Common myeloid progenitor, CD34-positive (primary cell): ENCODE measurements at regions not wholly inside any gene's neighbourhood (a gene's known extent, or its start where the extent isn't known, plus 50 kb on each side); places are given as distances from the start of the nearest gene placed in this dataset.

Experiments used
- CTCF ChIA-PET: fragments of 350-600 bp; sonication (Branson Sonifier 250); formaldehyde crosslinking; loops from one replicate; lab custom pipeline; 2021; ENCODE audit warnings: antibody characterized with exemption; lab: Charles Lee
- POLR2A ChIA-PET: fragments of 350-600 bp; sonication (Branson Sonifier 250); formaldehyde crosslinking; loops from one replicate; lab custom pipeline; 2021; ENCODE audit warnings: antibody characterized with exemption; lab: Charles Lee
- DNase-seq, 3 donors: peaks; one replicate each; pipeline versions ENCODE4 v3.0.0 to v3.0.0-alpha.2; 2013
- H3K27ac ChIP-seq, 2 experiments: 1 replicate in 1 of 2; 2 replicates in 1 of 2; pipeline ENCODE4 v1.7.0; 2013; ENCODE audit warnings: inconsistent platforms in 2 of 2, low read length in 2 of 2, mild to moderate bottlenecking in 2 of 2, low read depth in 1 of 2, moderate library complexity in 1 of 2; ENCODE audit not compliant: severe bottlenecking in 2 of 2, insufficient read depth in 1 of 2, poor library complexity in 1 of 2
- H3K27me3 ChIP-seq, 5 experiments: replicated peaks in 2 of 5; 1 replicate in 3 of 5; 2 replicates in 2 of 5; pipeline versions ENCODE4 v1.6.1 to v1.7.0; 2013; ENCODE audit warnings: low read length in 4 of 5, mild to moderate bottlenecking in 2 of 5, moderate library complexity in 2 of 5, inconsistent platforms in 1 of 5; ENCODE audit not compliant: insufficient read depth in 5 of 5, control insufficient read depth in 4 of 5
- H3K36me3 ChIP-seq, 4 experiments: 1 replicate in 2 of 4; 2 replicates in 2 of 4; pipeline versions ENCODE4 v1.6.1 to v1.7.0; 2013; ENCODE audit warnings: low read length in 3 of 4, control low read depth in 1 of 4, mild to moderate bottlenecking in 1 of 4; ENCODE audit not compliant: control insufficient read depth in 4 of 4, insufficient read depth in 4 of 4
- H3K4me1 ChIP-seq, 4 experiments: 1 replicate in 3 of 4; 2 replicates in 1 of 4; pipeline versions ENCODE4 v1.6.1 to v1.7.1; 2013; ENCODE audit warnings: low read length in 3 of 4, mild to moderate bottlenecking in 3 of 4, control low read depth in 1 of 4, inconsistent platforms in 1 of 4, moderate library complexity in 1 of 4; ENCODE audit not compliant: control insufficient read depth in 4 of 4, insufficient read depth in 4 of 4; ENCODE audit errors: control extremely low read depth in 1 of 4
- H3K4me3 ChIP-seq, 7 experiments: 1 replicate in 4 of 7; 2 replicates in 3 of 7; pipeline versions ENCODE4 v1.5.1 to v1.7.0; 2013; ENCODE audit warnings: mild to moderate bottlenecking in 7 of 7, low read length in 6 of 7, moderate library complexity in 6 of 7, inconsistent platforms in 2 of 7, low read depth in 2 of 7, control low read depth in 1 of 7; ENCODE audit not compliant: insufficient read depth in 4 of 7, control insufficient read depth in 1 of 7; ENCODE audit errors: extremely low read depth in 1 of 7
- H3K9me3 ChIP-seq, 5 experiments: 1 replicate in 4 of 5; 2 replicates in 1 of 5; pipeline versions ENCODE4 v1.6.1 to v1.7.1; 2013; ENCODE audit warnings: low read length in 4 of 5, mild to moderate bottlenecking in 2 of 5, inconsistent platforms in 1 of 5, low read depth in 1 of 5, moderate library complexity in 1 of 5; ENCODE audit not compliant: control insufficient read depth in 4 of 5, insufficient read depth in 2 of 5; ENCODE audit errors: control extremely low read depth in 1 of 5
- WGBS: methylation state at CpG from one replicate; pipeline ENCODE4 v1.1.5; 2013; ENCODE audit not compliant: insufficient coverage; 5-methylcytosine and 5-hydroxymethylcytosine counted together

GRCh38 chr1:239733995-239734394, 347.6 kb downstream of the CHRM3 start:
- POLR2A ChIA-PET, result no interaction called here
- CTCF ChIA-PET, result interaction anchor here (1.9 kb wide), 1 partner anchor 10 kb away, joined by 12 read pairs; no protein-coding TSS in a partner anchor

GRCh38 chr1:239735111-239735510, 348.7 kb downstream of the CHRM3 start:
- no peak overlapping the region for H3K4me3 ChIP-seq
- no CpG with 5 or more reads among the region's 2 CpGs for WGBS
- no peaks in the 10 kb centered on the region for H3K36me3 ChIP-seq
- POLR2A ChIA-PET, result no interaction called here
- H3K4me1 ChIP-seq, result peaks cover 5 to 22% (median 6%) of the 10 kb centered on the region in 4 experiments
- H3K27ac ChIP-seq, result no peak overlapping the region
- H3K9me3 ChIP-seq, result no peaks in the 10 kb centered on the region
- DNase-seq, result peak in 2 of 3 donors; percentile 29 to 54
- CTCF ChIA-PET, result interaction anchor here (1.0 to 1.4 kb wide), 2 partner anchors 8 to 29 kb away, joined by 3 read pairs; no protein-coding TSS in a partner anchor
- H3K27me3 ChIP-seq, result no peaks in the 10 kb centered on the region

More at GRCh38 chr1:239733995-239734394, 347.6 kb downstream of the CHRM3 start:
- Histone ChIP-seq H3K27me3 (no peaks in the 10 kb centered on the region), H3K9me3 (no peaks in the 10 kb centered on the region), H3K36me3 (no peaks in the 10 kb centered on the region), H3K4me3 (peak overlapping the region in 1 of 7 experiments; percentile 14), H3K27ac (no peak overlapping the region), H3K4me1 (peaks cover 3 to 17% (median 5%) of the 10 kb centered on the region in 4 experiments)
- 100% methylated on average over 1 of the region's 3 CpGs for WGBS
- peak in 1 of 3 donors; percentile 19 for DNase-seq

GRCh38 chr1:239736479-239736878, 350.1 kb downstream of the CHRM3 start:
- ChIA-PET CTCF (interaction anchor here (0.7 kb wide), 1 partner anchor 8 kb away, joined by 3 read pairs; no protein-coding TSS in a partner anchor), POLR2A (no interaction called here)
- Histone ChIP-seq H3K4me1 (peaks cover 5 to 18% (median 6%) of the 10 kb centered on the region in 4 experiments), H3K9me3 (no peaks in the 10 kb centered on the region), H3K27ac (no peak overlapping the region), H3K36me3 (no peaks in the 10 kb centered on the region), H3K4me3 (no peak overlapping the region), H3K27me3 (no peaks in the 10 kb centered on the region)
- 100% methylated on average over 1 of the region's 2 CpGs for WGBS
- no peak for DNase-seq

- 100% methylated on average over 2 of the region's 2 CpGs for WGBS
- Histone ChIP-seq H3K4me3 (no peak overlapping the region), H3K9me3 (no peaks in the 10 kb centered on the region), H3K27me3 (no peaks in the 10 kb centered on the region), H3K36me3 (no peaks in the 10 kb centered on the region), H3K4me1 (peaks cover 0 to 17% (median 7%) of the 10 kb centered on the region in 4 experiments), H3K27ac (no peak overlapping the region)
- ChIA-PET CTCF (no interaction called here), POLR2A (interaction anchor here (0.6 kb wide), 1 partner anchor 106 kb away, joined by 3 read pairs; no protein-coding TSS in a partner anchor)
- no peak for DNase-seq
These were observed 352.3 kb upstream of the FMN2 start for GRCh38 chr1:239739375-239739774.

GRCh38 chr1:239739919-239740318, 351.8 kb upstream of the FMN2 start:
- Histone ChIP-seq H3K4me3 (no peak overlapping the region), H3K27me3 (no peaks in the 10 kb centered on the region), H3K4me1 (peaks cover 0 to 18% (median 7%) of the 10 kb centered on the region in 4 experiments), H3K9me3 (no peaks in the 10 kb centered on the region), H3K27ac (no peak overlapping the region), H3K36me3 (no peaks in the 10 kb centered on the region)
- no peak for DNase-seq
- POLR2A ChIA-PET, result no interaction called here
- CTCF ChIA-PET, result interaction anchor here (1.5 kb wide), 1 partner anchor 52 kb away, joined by 3 read pairs; no protein-coding TSS in a partner anchor
- no CpG with 5 or more reads among the region's 2 CpGs for WGBS

- CTCF ChIA-PET, result interaction anchor here (1.3 to 1.7 kb wide), 2 partner anchors 24 to 77 kb away, joined by 3 to 6 read pairs; no protein-coding TSS in a partner anchor
- no peaks in the 10 kb centered on the region for H3K9me3 ChIP-seq
- 70% methylated on average over 2 of the region's 6 CpGs for WGBS
- peak in 2 of 3 donors; percentile 19 to 35 for DNase-seq
- H3K36me3 ChIP-seq, result no peaks in the 10 kb centered on the region
- H3K27ac ChIP-seq, result no peak overlapping the region
- peaks cover 0 to 18% (median 7%) of the 10 kb centered on the region in 4 experiments for H3K4me1 ChIP-seq
- H3K27me3 ChIP-seq, result no peaks in the 10 kb centered on the region
- no peak overlapping the region for H3K4me3 ChIP-seq
- POLR2A ChIA-PET, result no interaction called here
These were observed 349.1 kb upstream of the FMN2 start for GRCh38 chr1:239742416-239743109.

- no peak overlapping the region for H3K4me3 ChIP-seq
- H3K9me3 ChIP-seq, result no peaks in the 10 kb centered on the region
- no peaks in the 10 kb centered on the region for H3K27me3 ChIP-seq
- POLR2A ChIA-PET, result interaction anchor here (1.1 kb wide), 1 partner anchor 26 kb away, joined by 3 read pairs; no protein-coding TSS in a partner anchor
- CTCF ChIA-PET, result interaction anchor here (1.1 kb wide), 1 partner anchor 9 kb away, joined by 3 read pairs; no protein-coding TSS in a partner anchor
- H3K36me3 ChIP-seq, result peaks cover 0 to 5% (median 3%) of the 10 kb centered on the region in 4 experiments
- DNase-seq, result peak; percentile 69 to 85 (median 76)
- peaks cover 0 to 16% (median 6%) of the 10 kb centered on the region in 4 experiments for H3K4me1 ChIP-seq
- H3K27ac ChIP-seq, result peak overlapping the region in 1 of 2 experiments; percentile 16
- WGBS, result 69% methylated on average over 1 of the region's 3 CpGs
These were observed 346.8 kb upstream of the FMN2 start for GRCh38 chr1:239744851-239745250.
